A549 (cell line): ENCODE measurements at regions not wholly inside any gene's neighbourhood (a gene's known extent, or its start where the extent isn't known, plus 50 kb on each side); places are given as distances from the start of the nearest gene placed in this dataset.

Experiments
- CEBPB ChIP-seq, 2 experiments: fragments of >200 bp in 1 of 2; sonication (Bioruptor Twin) in 1 of 2; formaldehyde crosslinking in 1 of 2; IDR thresholded peaks; 2 replicates each; pipeline ENCODE4 v1.6.1; 2012 to 2016
- EHMT2 ChIP-seq: fragments of 200-600 bp; sonication (generic); IDR thresholded peaks from 2 replicates; pipeline ENCODE4 v1.6.1; 2016; ENCODE audit warnings: antibody characterized with exemption, low read depth, mild to moderate bottlenecking, moderate library complexity
- EP300 ChIP-seq, 2 experiments: fragments of >200 bp; sonication (Bioruptor Twin); formaldehyde crosslinking; IDR thresholded peaks; 2 replicates in 1 of 2; 3 replicates in 1 of 2; pipeline ENCODE4 v1.6.1; 2016 to 2017
- ESRRA ChIP-seq: fragments of 150-350 bp; IDR thresholded peaks from 2 replicates; pipeline ENCODE4 v1.6.1; 2014; ENCODE audit warnings: mild to moderate bottlenecking, low read length, borderline replicate concordance
- JUN ChIP-seq, 2 experiments: fragments of >200 bp; sonication (Bioruptor Twin); formaldehyde crosslinking; IDR thresholded peaks; 2 replicates in 1 of 2; 3 replicates in 1 of 2; pipeline ENCODE4 v1.6.1; 2016 to 2017
- KDM5A ChIP-seq: fragments of 200-600 bp; sonication (generic); IDR thresholded peaks from 2 replicates; pipeline ENCODE4 v1.6.1; 2016; ENCODE audit warnings: antibody characterized with exemption, mild to moderate bottlenecking
- MAZ ChIP-seq: fragments of 150-350 bp; IDR thresholded peaks from 2 replicates; pipeline ENCODE4 v1.6.1; 2014; ENCODE audit warnings: antibody characterized with exemption, low read depth, low read length, borderline replicate concordance
- NFE2L2 ChIP-seq: fragments of 150-350 bp; conservative IDR thresholded peaks from 2 replicates; pipeline ENCODE4 v1.6.1; 2014; ENCODE audit warnings: low read length
- NPAS2 ChIP-seq: fragments of 250-450 bp; sonication (Bioruptor Pico); IDR thresholded peaks from 2 replicates; pipeline ENCODE4 v1.8.0; 2022; ENCODE audit warnings: mild to moderate bottlenecking, moderate library complexity, borderline replicate concordance
- PHF8 ChIP-seq: fragments of 200-600 bp; sonication (generic); IDR thresholded peaks from 2 replicates; pipeline ENCODE4 v1.6.1; 2016; ENCODE audit warnings: low read depth, mild to moderate bottlenecking, antibody characterized with exemption, moderate library complexity, borderline replicate concordance
- POLR2A ChIP-seq: IDR thresholded peaks from 2 replicates; pipeline ENCODE4 v1.6.1; 2012; ENCODE audit warnings: mild to moderate bottlenecking, low read length
- TF ChIP-seq, protein P1 (sequence below): fragments of >200 bp; sonication (Bioruptor Twin); formaldehyde crosslinking; IDR thresholded peaks from 3 replicates; pipeline ENCODE4 v1.5.1; 2016
- TF ChIP-seq, protein P2 (sequence below): IDR thresholded peaks from 2 replicates; pipeline ENCODE4 v1.6.1; 2012
- TF ChIP-seq, protein P3 (sequence below): fragments of 450-650 bp; IDR thresholded peaks from 2 replicates; pipeline ENCODE4 v1.6.1; 2014; ENCODE audit warnings: antibody characterized with exemption

DNA sequence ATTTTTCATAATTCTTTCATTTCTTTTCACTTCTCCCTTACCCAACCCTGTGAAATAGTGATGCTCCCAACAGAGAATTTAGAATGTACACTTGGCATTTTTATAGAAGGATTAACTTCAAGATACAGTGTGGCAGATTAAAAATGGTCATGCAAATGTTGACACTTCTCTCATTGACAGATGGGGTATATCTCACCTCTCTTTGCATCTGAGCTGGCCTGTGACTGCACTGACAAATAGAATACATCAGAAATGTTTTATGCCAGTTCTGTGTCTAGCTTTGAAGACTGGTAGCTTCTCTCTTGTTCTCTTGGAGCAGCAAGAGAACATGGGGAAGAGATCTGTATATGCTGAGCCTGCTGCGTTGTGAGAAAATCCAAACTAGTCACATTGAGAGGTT, 949.6 kb downstream of the CDH11 start:
- TF ChIP-seq PHF8 (no peak), ESRRA (no peak), EHMT2 (no peak), MAZ (no peak), CEBPB (IDR thresholded peaks at IDR 0.05) (no peak), JUN (IDR thresholded peaks at IDR 0.05) (no peak), KDM5A (no peak), EP300 (IDR thresholded peaks at IDR 0.05) (no peak), NFE2L2 (no peak), POLR2A (no peak), NPAS2 (CRISPR knock-in tag) (no peak)
- TF ChIP-seq, protein P1, sequence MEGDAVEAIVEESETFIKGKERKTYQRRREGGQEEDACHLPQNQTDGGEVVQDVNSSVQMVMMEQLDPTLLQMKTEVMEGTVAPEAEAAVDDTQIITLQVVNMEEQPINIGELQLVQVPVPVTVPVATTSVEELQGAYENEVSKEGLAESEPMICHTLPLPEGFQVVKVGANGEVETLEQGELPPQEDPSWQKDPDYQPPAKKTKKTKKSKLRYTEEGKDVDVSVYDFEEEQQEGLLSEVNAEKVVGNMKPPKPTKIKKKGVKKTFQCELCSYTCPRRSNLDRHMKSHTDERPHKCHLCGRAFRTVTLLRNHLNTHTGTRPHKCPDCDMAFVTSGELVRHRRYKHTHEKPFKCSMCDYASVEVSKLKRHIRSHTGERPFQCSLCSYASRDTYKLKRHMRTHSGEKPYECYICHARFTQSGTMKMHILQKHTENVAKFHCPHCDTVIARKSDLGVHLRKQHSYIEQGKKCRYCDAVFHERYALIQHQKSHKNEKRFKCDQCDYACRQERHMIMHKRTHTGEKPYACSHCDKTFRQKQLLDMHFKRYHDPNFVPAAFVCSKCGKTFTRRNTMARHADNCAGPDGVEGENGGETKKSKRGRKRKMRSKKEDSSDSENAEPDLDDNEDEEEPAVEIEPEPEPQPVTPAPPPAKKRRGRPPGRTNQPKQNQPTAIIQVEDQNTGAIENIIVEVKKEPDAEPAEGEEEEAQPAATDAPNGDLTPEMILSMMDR = no peak
- TF ChIP-seq, protein P2, sequence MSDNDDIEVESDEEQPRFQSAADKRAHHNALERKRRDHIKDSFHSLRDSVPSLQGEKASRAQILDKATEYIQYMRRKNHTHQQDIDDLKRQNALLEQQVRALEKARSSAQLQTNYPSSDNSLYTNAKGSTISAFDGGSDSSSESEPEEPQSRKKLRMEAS = no peak
- TF ChIP-seq, protein P3, sequence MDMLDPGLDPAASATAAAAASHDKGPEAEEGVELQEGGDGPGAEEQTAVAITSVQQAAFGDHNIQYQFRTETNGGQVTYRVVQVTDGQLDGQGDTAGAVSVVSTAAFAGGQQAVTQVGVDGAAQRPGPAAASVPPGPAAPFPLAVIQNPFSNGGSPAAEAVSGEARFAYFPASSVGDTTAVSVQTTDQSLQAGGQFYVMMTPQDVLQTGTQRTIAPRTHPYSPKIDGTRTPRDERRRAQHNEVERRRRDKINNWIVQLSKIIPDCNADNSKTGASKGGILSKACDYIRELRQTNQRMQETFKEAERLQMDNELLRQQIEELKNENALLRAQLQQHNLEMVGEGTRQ = no peak
